ENCODE measurements at regions not wholly inside any gene's neighbourhood (a gene's known extent, or its start where the extent isn't known, plus 50 kb on each side); places are given as distances from the start of the nearest gene placed in this dataset.

GRCh38 chr12:58774731-58775130, 145.6 kb downstream of the LRIG3 start:
- Histone ChIP-seq H3K9me3 (peaks cover 0 to 6% (median 0%) of the 10 kb centered on the region in 12 donors), H3K4me1 (peaks cover 0 to 15% (median 0%) of the 10 kb centered on the region in 12 donors), H3K27ac (peak overlapping the region in 1 of 12 donors; percentile 5), H3K36me3 (no peaks in the 10 kb centered on the region), H3K4me3 (no peak overlapping the region), H3K27me3 (no peaks in the 10 kb centered on the region)
- WGBS, 4 donors, result 24 to 46% (median 44%) methylated on average over 2 of the region's 2 CpGs
- ATAC-seq, result no peak
- DNase-seq, result no peak
- TF ChIP-seq CTCF (IDR thresholded peaks at IDR 0.05) (no peak), POLR2A (IDR thresholded peaks at IDR 0.05) (no peak)
- intact Hi-C loops (cut with DNase I), result no loop called here

GRCh38 chr12:58775396-58775795, 144.9 kb downstream of the LRIG3 start:
- Histone ChIP-seq H3K27ac (no peak overlapping the region), H3K9me3 (peaks cover 0 to 8% (median 0%) of the 10 kb centered on the region in 12 donors), H3K27me3 (no peaks in the 10 kb centered on the region), H3K36me3 (no peaks in the 10 kb centered on the region), H3K4me1 (peaks cover 0 to 15% (median 0%) of the 10 kb centered on the region in 12 donors), H3K4me3 (no peak overlapping the region)
- ATAC-seq, result no peak
- intact Hi-C loops (cut with DNase I), result no loop called here
- WGBS, 4 donors, result 65 to 84% (median 75%) methylated on average over 1 of the region's 1 CpG
- no peak for DNase-seq
- TF ChIP-seq CTCF (IDR thresholded peaks at IDR 0.05) (no peak), POLR2A (IDR thresholded peaks at IDR 0.05) (no peak)

GRCh38 chr12:58776144-58776543, 144.2 kb downstream of the LRIG3 start:
- Histone ChIP-seq H3K27me3 (no peaks in the 10 kb centered on the region), H3K27ac (no peak overlapping the region), H3K9me3 (peaks cover 0 to 8% (median 0%) of the 10 kb centered on the region in 12 donors), H3K4me3 (no peak overlapping the region), H3K36me3 (no peaks in the 10 kb centered on the region), H3K4me1 (peaks cover 0 to 15% (median 0%) of the 10 kb centered on the region in 12 donors)
- no peak for DNase-seq
- no peak for TF ChIP-seq CTCF (IDR thresholded peaks at IDR 0.05)
- TF ChIP-seq POLR2A (IDR thresholded peaks at IDR 0.05), result no peak
- intact Hi-C loops (cut with DNase I), result no loop called here
- ATAC-seq, result no peak

DNA sequence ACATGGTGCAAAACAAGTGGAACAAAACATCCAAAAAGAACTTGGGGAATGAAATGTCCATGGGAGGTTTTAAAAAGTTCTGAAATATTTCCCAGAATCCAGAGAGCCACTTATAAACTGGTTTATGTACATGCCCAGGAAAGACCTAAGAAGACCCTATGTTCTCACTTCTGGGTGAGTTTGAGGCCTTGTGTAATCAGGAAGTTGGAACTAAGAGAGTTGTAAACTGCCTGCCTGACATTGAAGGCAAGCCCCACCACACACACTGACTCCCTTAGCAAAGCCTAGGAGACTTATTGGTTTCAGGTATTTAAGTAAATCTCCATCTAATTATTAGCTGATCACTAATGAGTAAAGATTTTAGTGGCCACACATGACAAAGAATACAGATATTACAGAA, 142.5 kb downstream of the LRIG3 start:
- Histone ChIP-seq H3K27me3 (no peaks in the 10 kb centered on the region), H3K4me3 (no peak overlapping the region), H3K9me3 (peaks cover 0 to 8% (median 0%) of the 10 kb centered on the region in 12 donors), H3K27ac (no peak overlapping the region), H3K4me1 (peaks cover 0 to 15% (median 0%) of the 10 kb centered on the region in 12 donors), H3K36me3 (no peaks in the 10 kb centered on the region)
- no peak for DNase-seq
- intact Hi-C loops (cut with DNase I), result no loop called here
- ATAC-seq, result no peak
- TF ChIP-seq POLR2A (IDR thresholded peaks at IDR 0.05) (no peak), CTCF (IDR thresholded peaks at IDR 0.05) (no peak)
